GM18868 (cell line): ENCODE measurements at regions not wholly inside any gene's neighbourhood (a gene's known extent, or its start where the extent isn't known, plus 50 kb on each side); places are given as distances from the start of the nearest gene placed in this dataset.
"Not testable (repeated sequence)": the region's sequence is repeated elsewhere in the genome, so short reads cannot be mapped to it uniquely, and the experiment has no call there.

Experiments used
- ATAC-seq: cut with Tn5 transposase; IDR thresholded peaks from one replicate; pipeline ENCODE4 v1.9.1; 2021; ENCODE audit warnings: mild to moderate bottlenecking, moderate library complexity; ENCODE audit not compliant: unreplicated experiment

DNA sequence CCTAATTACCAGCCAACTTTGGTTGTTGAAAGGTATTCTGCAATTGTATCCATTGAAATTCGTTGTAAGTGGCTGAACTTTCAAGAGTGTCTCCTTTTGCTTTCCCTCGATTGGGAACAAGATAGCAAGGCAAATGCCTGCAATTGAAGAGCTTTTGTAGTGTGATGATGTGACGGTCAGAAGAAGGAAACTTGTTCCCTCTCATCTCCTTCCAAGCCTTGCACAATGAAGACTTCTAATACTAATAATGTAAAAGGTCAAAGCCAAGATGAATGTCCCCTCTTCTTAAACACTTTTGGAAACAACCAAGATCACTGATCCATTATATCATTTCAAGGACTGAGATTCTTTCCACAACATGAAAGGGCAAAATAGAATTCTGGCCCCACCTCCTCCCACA, 101.9 kb upstream of the LMCD1 start:
- no peak for ATAC-seq

DNA sequence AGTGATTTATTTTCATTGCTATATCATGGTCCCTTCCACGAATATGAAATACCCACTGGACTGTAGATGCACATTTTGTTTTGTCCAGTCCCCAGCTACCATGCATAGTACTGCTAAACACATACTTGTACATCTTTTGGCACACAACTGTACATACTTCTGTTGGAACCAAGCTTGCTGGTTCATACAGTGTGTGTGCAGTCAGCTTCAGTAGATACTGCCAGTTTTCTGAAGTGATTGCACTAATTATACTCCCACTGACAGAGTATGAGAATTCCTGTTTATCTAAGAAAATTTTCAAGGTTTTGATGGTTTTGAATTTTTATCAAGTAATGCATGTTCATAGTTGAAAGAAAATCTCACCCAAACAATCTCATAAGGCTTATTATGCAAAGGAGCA, 100.7 kb upstream of the LMCD1 start:
- no peak for ATAC-seq

- ATAC-seq = no peak
Observed at GRCh38 chr3:8403996-8404395, 97.6 kb upstream of the LMCD1 start.

DNA sequence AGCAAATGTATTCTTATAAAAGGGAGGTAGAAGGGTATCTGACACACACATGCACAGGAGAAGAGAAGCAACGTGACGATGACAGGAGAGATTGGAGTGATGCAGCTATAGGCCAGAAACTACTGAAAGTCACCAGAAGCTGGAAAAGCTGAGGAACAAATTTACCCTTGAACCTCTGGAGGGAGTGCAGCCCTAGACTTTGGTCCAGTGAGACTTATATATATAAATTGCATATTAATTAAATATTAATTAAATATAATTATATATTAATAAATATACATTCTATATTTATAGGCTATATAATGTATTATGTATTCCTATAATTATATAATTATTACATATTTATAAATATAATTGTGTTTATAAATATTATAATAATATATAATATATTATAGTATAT, 96.5 kb upstream of the LMCD1 start:
- ATAC-seq = no peak

DNA sequence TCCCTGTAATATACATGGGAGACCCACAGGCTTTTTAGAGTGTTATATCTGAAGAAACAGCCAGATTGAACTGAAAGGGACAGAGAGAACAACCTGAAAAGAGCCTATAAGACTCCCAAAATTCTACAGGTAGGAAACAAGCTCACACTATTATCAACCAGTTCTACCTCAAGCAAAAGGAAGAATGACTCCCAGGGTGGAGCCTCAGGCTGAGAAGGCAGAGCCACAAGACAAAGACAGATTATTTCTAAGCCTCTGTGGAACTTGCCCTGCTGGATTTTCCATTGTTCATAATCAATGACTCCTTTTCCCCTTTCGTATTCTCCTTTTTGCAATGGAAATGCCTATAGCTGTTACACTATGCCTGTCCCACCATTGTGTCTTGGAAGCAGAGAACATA, 95.1 kb upstream of the LMCD1 start:
- no peak for ATAC-seq

GRCh38 chr3:8413337-8413926, 88.2 kb upstream of the LMCD1 start:
- no peak for ATAC-seq

GRCh38 chr3:8416965-8417364, 84.7 kb upstream of the LMCD1 start:
- ATAC-seq = peak; percentile 69

DNA sequence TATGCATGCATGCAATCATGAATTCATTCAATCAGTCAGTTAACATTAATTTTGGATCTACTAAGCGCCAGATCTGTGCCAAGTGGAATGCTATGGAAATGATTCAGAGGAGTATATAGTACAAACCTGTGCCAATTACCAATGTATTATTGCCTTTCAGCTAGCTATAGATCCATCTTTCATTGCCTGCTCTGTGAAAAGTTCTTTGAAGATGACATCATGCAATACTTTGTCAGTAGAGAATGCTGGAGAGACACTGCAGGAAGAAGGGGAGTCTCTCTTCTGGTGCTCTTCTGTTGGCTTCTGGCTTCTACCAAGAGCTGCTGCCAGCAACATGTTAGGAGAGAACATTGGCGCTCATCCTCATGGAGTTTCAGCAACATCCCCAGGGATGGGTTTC, 81.0 kb upstream of the LMCD1 start:
- no peak for ATAC-seq

DNA sequence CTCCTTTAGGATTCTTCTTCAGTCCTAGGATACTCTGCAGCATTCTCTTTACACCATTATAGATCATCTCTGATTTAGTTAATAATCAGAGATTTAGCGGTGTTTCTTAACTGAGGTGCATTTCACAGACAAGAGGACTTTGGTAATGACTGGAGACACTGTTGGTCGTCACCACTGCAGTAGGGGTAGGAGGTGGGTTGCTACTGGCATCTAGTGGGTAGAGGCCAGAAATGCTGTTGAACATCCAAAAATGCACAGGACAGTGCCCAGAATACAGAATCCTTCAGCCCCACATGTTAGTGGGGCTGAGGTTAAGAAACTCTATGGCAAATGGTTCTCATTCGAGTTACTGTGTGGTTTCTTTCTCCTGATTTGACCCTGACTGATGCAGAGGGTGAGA, 80.4 kb upstream of the LMCD1 start:
- ATAC-seq = peak; percentile 62

DNA sequence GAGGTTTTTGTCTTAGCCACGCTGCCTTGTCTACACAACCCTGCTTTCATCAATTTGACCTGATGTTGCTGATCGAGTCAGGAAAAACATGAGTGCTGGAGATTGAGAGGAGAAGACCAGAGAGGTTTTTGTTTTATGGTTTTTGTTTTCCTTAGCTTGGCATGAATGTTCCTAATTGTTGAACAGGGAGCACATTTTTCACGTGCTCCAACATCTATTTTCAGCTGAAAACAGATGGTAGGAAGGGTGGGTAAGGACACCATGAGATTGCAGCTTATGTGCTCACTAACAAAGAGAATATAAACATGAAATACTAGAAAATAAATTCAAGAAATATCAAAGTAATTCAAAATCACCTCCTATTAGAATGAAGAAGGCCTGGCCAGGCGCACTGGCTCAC, 79.9 kb upstream of the LMCD1 start:
- no peak for ATAC-seq

GRCh38 chr3:8423307-8423706, 78.3 kb upstream of the LMCD1 start:
- no peak for ATAC-seq

DNA sequence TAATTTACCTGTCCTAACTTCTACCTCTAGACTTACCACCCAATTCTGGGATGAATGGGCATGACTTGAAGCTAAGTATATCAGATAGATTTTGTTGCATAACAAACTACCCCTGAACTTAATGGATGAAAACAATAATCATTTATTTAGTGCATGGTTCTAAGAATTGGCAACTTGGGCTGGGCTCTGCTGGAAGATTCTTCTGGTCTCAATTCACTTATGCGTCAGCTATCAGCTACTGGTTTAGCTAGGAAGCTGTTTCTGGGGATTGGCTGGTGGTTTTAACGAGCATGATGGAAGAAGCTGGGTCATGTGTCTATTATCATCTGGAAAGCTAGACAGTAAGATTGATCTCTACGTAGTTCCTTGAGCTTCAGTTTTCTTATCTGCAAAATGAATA, 77.3 kb upstream of the LMCD1 start:
- ATAC-seq = no peak

DNA sequence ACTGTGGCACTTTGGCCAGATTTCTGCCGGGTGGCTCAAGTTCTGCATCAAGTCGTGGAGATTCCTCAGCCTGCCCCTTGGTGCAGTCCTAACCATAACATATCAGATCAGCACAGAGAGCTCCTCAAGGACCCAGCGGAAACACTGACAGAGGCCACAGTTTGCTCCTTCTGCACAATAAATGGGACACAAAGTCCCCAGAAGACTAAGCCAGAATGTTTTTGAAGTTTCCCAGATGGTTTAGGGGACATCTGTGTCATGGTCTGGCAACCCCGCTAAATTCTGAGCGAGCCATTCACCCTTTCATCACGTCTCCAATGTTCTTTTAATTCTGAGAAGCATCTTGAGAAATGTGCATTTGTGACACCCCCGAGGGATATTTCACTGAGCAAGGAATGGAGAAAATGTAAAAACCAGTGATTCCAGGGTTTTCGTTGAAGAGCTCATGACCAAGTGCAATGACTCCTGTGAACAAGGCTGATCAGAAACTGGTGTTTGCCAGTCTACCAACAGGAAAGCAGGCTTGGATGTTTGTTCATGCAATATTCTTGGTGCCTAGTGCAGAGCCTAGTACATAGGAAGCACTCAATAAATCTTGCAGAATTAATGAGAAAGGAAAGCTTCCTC, 64.8 kb upstream of the LMCD1 start:
- ATAC-seq = no peak

DNA sequence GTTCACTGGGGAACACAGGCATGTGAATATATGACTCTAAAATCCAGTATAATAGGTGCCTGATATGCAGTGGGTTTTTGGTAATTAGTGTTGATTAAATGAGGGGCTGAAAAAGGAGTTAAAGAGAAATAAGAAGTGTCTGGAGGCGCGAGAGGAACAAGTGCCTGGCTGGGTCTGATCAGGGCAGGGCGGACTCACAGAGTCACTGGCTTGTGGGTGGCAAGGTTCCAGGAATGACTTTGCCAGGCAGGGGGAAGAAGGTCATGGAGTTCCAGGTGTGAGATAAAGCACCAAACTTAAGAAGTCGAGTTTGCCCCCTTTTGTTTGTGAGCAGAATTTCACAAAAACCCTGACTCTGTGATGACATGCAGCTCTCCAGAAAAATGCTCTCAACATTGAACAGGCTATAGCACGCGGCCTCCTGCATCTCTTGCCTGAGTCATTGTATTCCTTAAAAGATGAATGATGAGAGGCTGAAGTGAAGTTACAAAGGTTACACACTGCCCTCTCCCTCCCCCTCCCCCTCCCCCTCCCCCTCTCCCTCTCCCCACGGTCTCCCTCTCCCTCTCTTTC, 63.0 kb upstream of the LMCD1 start:
- no peak for ATAC-seq

- ATAC-seq = not testable (repeated sequence)
Observed at GRCh38 chr3:8440142-8440541, 61.5 kb upstream of the LMCD1 start.

GRCh38 chr3:8441969-8442559, 59.6 kb upstream of the LMCD1 start:
- ATAC-seq = peak; percentile 39

- no peak for ATAC-seq
Observed at GRCh38 chr3:8442993-8443650, 58.5 kb upstream of the LMCD1 start.

DNA sequence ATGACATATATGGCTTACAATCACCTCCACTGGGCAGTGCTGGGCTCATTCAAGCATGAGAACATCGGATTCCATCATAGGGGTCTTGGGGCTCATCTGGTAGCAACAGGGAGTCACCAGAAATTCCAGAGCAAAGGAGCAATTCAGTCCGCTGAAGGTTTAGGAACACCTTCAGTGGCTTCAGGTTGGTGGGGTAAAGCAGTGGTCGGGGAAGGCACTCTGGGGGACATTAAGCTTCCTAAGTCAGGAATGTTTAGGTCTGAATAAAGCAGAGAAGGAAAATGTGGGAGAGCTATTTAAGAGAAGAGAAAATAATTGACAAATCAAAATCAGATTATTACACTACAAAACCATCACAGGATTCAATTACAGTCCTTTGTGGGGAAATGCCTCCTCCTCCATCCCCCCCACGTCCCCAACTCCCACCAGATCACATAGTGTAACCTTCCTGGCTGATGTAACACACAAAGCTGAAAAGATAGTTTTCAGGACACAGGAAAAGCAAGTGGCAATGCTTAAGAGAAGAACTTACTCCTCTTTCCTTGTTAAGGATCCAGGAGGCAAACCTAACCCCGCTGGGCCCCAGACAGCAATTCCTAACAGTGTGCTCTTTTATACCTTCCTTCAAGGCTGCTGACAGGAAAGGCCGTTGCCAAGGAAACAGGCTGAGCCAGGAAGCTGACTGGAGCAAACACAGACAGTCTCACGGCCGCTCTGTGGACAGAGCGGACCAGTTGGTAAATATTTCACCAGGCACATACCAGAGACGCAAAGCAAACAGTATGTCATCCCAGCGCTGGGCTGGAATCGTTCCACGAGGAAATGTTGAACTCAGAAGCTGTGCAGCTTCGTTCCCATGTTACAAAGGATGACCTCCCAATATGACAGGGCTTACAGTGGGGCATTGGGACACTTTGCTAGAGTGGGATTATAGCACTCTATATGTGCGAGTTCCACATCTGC, 57.5 kb upstream of the LMCD1 start:
- peak; percentile 73 for ATAC-seq

DNA sequence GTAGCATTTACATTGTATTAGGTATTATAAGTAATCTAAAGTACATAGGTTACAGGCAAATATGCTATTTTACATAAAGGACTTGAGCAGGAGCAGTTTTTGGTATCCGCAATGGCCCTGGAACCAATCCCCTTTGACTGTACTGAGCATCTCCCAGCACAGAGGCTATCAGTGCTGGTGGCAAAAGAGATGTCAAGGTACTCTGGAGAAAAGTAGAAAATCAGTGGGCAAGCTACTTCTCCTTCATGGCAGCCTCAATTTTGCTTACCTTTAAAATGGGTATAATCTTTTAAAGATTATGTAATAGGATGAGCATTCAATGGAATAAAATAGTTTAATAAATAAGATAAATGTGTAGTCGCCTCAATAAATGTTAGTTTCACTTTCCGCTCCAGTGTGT, 56.7 kb upstream of the LMCD1 start:
- ATAC-seq = no peak

- no peak for ATAC-seq
Observed at GRCh38 chr3:8445861-8446260, 55.8 kb upstream of the LMCD1 start.

- ATAC-seq = no peak
Observed at GRCh38 chr3:8446845-8447244, 54.8 kb upstream of the LMCD1 start.
